ENCODE measurements at regions not wholly inside any gene's neighbourhood (a gene's known extent, or its start where the extent isn't known, plus 50 kb on each side); places are given as distances from the start of the nearest gene placed in this dataset.
A peak's percentile ranks its signal among the peaks of the same experiment; 100 is the strongest.
"Not testable (repeated sequence)": the region's sequence is repeated elsewhere in the genome, so short reads cannot be mapped to it uniquely, and the experiment has no call there.

- no peak for DNase-seq
- no peaks in the 10 kb centered on the region for H3K27me3 ChIP-seq (ENCODE audit: control insufficient read depth, insufficient read depth, low read length)
- 100% methylated on average over 1 of the region's 4 CpGs for WGBS (ENCODE audit: insufficient coverage, low lambda C conversion rate)
- no peak overlapping the region for H3K27ac ChIP-seq (ENCODE audit: low read length)
- no peaks in the 10 kb centered on the region for H3K36me3 ChIP-seq (ENCODE audit: control insufficient read depth, insufficient read depth, low read length)
- H3K4me3 ChIP-seq (ENCODE audit: low read length) = no peak overlapping the region
- H3K9me3 ChIP-seq (ENCODE audit: control insufficient read depth, low read depth, low read length) = no peaks in the 10 kb centered on the region
- H3K4me1 ChIP-seq (ENCODE audit: control insufficient read depth, insufficient read depth, low read length) = no peaks in the 10 kb centered on the region
These were observed 491.0 kb upstream of the PIK3R1 start for GRCh38 chr5:67724412-67725135.

DNA sequence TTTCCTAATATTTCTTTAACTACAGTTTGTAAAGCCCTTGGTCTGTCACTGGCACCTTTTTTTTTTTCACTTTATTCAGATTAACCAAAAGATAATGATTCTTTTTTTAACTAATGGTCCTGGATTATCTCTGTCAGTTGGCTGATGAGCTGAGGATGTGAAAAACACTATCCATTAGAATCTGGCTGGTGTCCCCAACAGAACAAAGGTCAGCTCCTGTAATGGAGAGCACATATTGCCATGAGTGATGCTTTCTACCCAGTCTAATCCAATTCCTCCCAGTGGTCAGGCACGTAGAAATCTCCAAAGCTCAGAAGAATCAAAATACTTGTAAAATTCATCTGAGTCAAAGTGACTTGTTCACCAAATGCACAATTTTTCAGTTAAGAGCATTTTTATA, 491.7 kb upstream of the PIK3R1 start:
- Histone ChIP-seq H3K27ac (ENCODE audit: low read length) (no peak overlapping the region), H3K4me1 (ENCODE audit: control insufficient read depth, insufficient read depth, low read length) (no peaks in the 10 kb centered on the region), H3K27me3 (ENCODE audit: control insufficient read depth, insufficient read depth, low read length) (no peaks in the 10 kb centered on the region), H3K9me3 (ENCODE audit: control insufficient read depth, low read depth, low read length) (no peaks in the 10 kb centered on the region), H3K36me3 (ENCODE audit: control insufficient read depth, insufficient read depth, low read length) (no peaks in the 10 kb centered on the region), H3K4me3 (ENCODE audit: low read length) (no peak overlapping the region)
- no peak for DNase-seq
- 71% methylated on average over 1 of the region's 1 CpG for WGBS (ENCODE audit: insufficient coverage, low lambda C conversion rate)

DNA sequence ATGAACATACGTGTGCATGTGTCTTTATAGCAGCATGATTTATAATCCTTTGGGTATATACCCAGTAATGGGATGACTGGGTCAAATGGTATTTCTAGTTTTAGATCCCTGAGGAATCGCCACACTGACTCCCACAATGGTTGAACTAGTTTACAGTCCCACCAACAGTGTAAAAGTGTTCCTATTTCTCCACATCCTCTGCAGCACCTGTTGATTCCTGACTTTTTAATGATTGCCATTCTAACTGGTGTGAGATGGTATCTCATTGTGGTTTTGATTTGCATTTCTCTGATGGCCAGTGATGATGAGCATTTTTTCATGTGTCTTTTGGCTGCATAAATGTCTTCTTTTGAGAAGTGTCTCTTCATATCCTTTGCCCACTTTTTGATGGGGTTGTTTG, 493.0 kb upstream of the PIK3R1 start:
- H3K4me3 ChIP-seq (ENCODE audit: low read length); H3K27ac ChIP-seq (ENCODE audit: low read length); DNase-seq; H3K27me3 ChIP-seq (ENCODE audit: control insufficient read depth, insufficient read depth, low read length); H3K36me3 ChIP-seq (ENCODE audit: control insufficient read depth, insufficient read depth, low read length); H3K9me3 ChIP-seq (ENCODE audit: control insufficient read depth, low read depth, low read length); H3K4me1 ChIP-seq (ENCODE audit: control insufficient read depth, insufficient read depth, low read length): not testable (repeated sequence)
- WGBS (ENCODE audit: insufficient coverage, low lambda C conversion rate) = no CpG with 5 or more reads among the region's 2 CpGs

DNA sequence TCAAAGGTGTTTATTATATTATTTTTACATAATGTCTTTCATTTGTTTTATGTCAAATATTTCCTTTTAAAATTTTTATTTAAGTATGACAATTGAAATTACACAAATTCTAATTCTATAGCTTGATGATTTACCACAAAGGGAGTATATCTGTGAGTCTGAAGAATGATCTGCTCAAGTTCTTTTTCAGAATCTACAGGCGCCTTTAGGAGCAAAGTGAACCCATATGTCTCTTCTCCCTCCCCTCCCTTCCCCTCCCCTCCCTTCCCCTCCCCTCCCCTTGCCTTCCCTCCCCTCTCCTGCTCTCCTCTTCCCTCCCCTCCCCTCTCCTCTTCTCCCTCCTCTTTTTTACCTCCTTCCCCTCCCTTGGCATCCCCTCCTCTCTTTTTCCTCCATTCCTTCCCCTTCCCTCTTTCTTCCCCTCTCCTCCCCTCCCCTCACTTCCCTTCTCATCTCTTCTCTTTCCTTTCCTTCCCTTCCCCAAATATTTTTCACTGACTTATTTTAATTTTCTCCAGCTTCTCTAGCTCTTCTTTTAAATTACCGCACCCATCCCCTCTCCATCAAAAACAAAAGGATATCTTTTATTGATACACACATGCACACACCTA, 495.3 kb upstream of the PIK3R1 start:
- Histone ChIP-seq H3K4me3 (ENCODE audit: low read length) (no peak overlapping the region), H3K27me3 (ENCODE audit: control insufficient read depth, insufficient read depth, low read length) (no peaks in the 10 kb centered on the region), H3K9me3 (ENCODE audit: control insufficient read depth, low read depth, low read length) (no peaks in the 10 kb centered on the region), H3K27ac (ENCODE audit: low read length) (no peak overlapping the region), H3K4me1 (ENCODE audit: control insufficient read depth, insufficient read depth, low read length) (no peaks in the 10 kb centered on the region), H3K36me3 (ENCODE audit: control insufficient read depth, insufficient read depth, low read length) (no peaks in the 10 kb centered on the region)
- 100% methylated on average over 1 of the region's 2 CpGs for WGBS (ENCODE audit: insufficient coverage, low lambda C conversion rate)
- no peak for DNase-seq

DNA sequence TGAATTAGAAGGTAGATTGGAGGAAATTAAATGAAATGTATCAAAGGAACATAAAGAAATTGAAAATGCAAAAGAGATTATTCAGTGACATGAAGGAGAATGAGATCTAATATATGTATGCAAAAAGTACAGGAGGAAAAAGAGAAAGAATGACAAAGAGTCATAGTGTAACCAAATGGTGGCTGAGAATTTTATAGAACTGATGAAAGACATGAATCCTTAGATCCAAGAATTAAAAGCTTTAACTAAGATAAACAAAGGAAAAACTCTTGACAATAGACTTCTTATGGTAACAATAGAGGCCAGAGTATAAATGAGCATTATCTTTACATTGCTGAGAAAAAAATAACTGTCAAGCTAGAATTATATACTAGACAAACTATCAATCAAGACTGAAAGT, 505.4 kb upstream of the CD180 start:
- no peak overlapping the region for H3K4me3 ChIP-seq (ENCODE audit: low read length)
- no peaks in the 10 kb centered on the region for H3K4me1 ChIP-seq (ENCODE audit: control insufficient read depth, insufficient read depth, low read length)
- H3K9me3 ChIP-seq (ENCODE audit: control insufficient read depth, low read depth, low read length) = peaks cover 12% of the 10 kb centered on the region
- no peaks in the 10 kb centered on the region for H3K27me3 ChIP-seq (ENCODE audit: control insufficient read depth, insufficient read depth, low read length)
- DNase-seq = no peak
- no peaks in the 10 kb centered on the region for H3K36me3 ChIP-seq (ENCODE audit: control insufficient read depth, insufficient read depth, low read length)
- H3K27ac ChIP-seq (ENCODE audit: low read length) = no peak overlapping the region

DNA sequence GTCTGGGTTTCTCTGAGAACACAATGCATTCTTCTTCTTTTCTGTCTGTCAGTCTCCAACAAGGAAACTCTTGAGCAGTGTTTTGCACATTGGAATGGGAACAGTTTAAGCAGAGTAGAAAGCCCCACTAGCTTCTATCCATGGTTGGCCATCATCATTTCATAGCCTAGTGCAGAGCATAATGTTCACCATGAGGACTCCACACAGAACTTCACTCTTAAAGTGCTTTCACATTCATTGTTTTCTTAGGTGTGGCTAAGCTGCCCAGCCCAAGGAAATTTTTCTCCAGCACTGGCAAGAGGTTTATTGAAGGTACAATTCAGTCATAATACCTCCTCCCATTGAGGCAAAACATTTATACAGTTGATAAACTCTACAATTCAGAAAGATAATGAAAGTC, 503.0 kb upstream of the CD180 start:
- DNase-seq = no peak
- peaks cover 12% of the 10 kb centered on the region for H3K9me3 ChIP-seq (ENCODE audit: control insufficient read depth, low read depth, low read length)

GRCh38 chr5:67696446-67696845, 499.8 kb upstream of the CD180 start:
- no peak for DNase-seq
- no CpG with 5 or more reads among the region's 1 CpG for WGBS (ENCODE audit: insufficient coverage, low lambda C conversion rate)
- no peak overlapping the region for H3K27ac ChIP-seq (ENCODE audit: low read length)
- no peak overlapping the region for H3K4me3 ChIP-seq (ENCODE audit: low read length)
- no peaks in the 10 kb centered on the region for H3K4me1 ChIP-seq (ENCODE audit: control insufficient read depth, insufficient read depth, low read length)
- H3K27me3 ChIP-seq (ENCODE audit: control insufficient read depth, insufficient read depth, low read length) = no peaks in the 10 kb centered on the region
- H3K9me3 ChIP-seq (ENCODE audit: control insufficient read depth, low read depth, low read length) = no peaks in the 10 kb centered on the region
- no peaks in the 10 kb centered on the region for H3K36me3 ChIP-seq (ENCODE audit: control insufficient read depth, insufficient read depth, low read length)

More for the DNA sequence above, 503.0 kb upstream of the CD180 start:
- Histone ChIP-seq H3K36me3 (ENCODE audit: control insufficient read depth, insufficient read depth, low read length) (no peaks in the 10 kb centered on the region), H3K4me1 (ENCODE audit: control insufficient read depth, insufficient read depth, low read length) (no peaks in the 10 kb centered on the region), H3K27me3 (ENCODE audit: control insufficient read depth, insufficient read depth, low read length) (no peaks in the 10 kb centered on the region), H3K4me3 (ENCODE audit: low read length) (no peak overlapping the region), H3K27ac (ENCODE audit: low read length) (no peak overlapping the region)

DNA sequence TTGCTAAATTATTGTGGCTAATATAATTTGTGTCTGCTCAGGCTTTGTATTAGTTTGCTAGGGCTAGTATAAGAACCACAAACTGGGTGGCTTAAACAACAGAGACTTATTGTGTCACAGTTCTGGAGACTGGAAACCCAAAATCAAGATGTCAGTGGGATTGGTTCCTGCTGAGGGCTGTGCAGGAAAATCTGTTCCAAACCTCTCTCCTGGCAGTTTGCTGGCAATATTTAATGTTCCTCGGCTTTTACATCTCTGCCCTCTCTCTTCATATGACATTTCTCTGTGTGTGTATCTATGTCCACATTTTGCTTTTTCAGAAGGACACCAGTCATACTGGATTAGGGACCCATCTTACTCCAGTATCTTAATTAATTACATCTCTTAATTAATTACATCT, 498.8 kb upstream of the CD180 start:
- H3K4me1 ChIP-seq (ENCODE audit: control insufficient read depth, insufficient read depth, low read length) = no peaks in the 10 kb centered on the region
- H3K36me3 ChIP-seq (ENCODE audit: control insufficient read depth, insufficient read depth, low read length) = no peaks in the 10 kb centered on the region
- no peak overlapping the region for H3K27ac ChIP-seq (ENCODE audit: low read length)
- no peak overlapping the region for H3K4me3 ChIP-seq (ENCODE audit: low read length)
- H3K9me3 ChIP-seq (ENCODE audit: control insufficient read depth, low read depth, low read length) = no peaks in the 10 kb centered on the region
- no peak for DNase-seq
- no CpG with 5 or more reads among the region's 1 CpG for WGBS (ENCODE audit: insufficient coverage, low lambda C conversion rate)
- H3K27me3 ChIP-seq (ENCODE audit: control insufficient read depth, insufficient read depth, low read length) = no peaks in the 10 kb centered on the region

GRCh38 chr5:67694810-67695191, 498.2 kb upstream of the CD180 start:
- no peaks in the 10 kb centered on the region for H3K27me3 ChIP-seq (ENCODE audit: control insufficient read depth, insufficient read depth, low read length)
- 100% methylated on average over 2 of the region's 3 CpGs for WGBS (ENCODE audit: insufficient coverage, low lambda C conversion rate)
- no peak overlapping the region for H3K4me3 ChIP-seq (ENCODE audit: low read length)
- H3K36me3 ChIP-seq (ENCODE audit: control insufficient read depth, insufficient read depth, low read length) = no peaks in the 10 kb centered on the region
- DNase-seq = no peak
- H3K4me1 ChIP-seq (ENCODE audit: control insufficient read depth, insufficient read depth, low read length) = no peaks in the 10 kb centered on the region
- no peaks in the 10 kb centered on the region for H3K9me3 ChIP-seq (ENCODE audit: control insufficient read depth, low read depth, low read length)
- H3K27ac ChIP-seq (ENCODE audit: low read length) = no peak overlapping the region

- DNase-seq = peak; percentile 5 to 7
- Histone ChIP-seq H3K27me3 (ENCODE audit: control insufficient read depth, insufficient read depth, low read length) (no peaks in the 10 kb centered on the region), H3K4me1 (ENCODE audit: control insufficient read depth, insufficient read depth, low read length) (no peaks in the 10 kb centered on the region), H3K4me3 (ENCODE audit: low read length) (no peak overlapping the region), H3K9me3 (ENCODE audit: control insufficient read depth, low read depth, low read length) (no peaks in the 10 kb centered on the region), H3K36me3 (ENCODE audit: control insufficient read depth, insufficient read depth, low read length) (no peaks in the 10 kb centered on the region), H3K27ac (ENCODE audit: low read length) (no peak overlapping the region)
- no CpG with 5 or more reads among the region's 6 CpGs for WGBS (ENCODE audit: insufficient coverage, low lambda C conversion rate)
These were observed 497.6 kb upstream of the CD180 start for GRCh38 chr5:67693956-67694809.

Data from large intestine (tissue), 3 donors.